ENCODE measurements at regions not wholly inside any gene's neighbourhood (a gene's known extent, or its start where the extent isn't known, plus 50 kb on each side); places are given as distances from the start of the nearest gene placed in this dataset.

DNA sequence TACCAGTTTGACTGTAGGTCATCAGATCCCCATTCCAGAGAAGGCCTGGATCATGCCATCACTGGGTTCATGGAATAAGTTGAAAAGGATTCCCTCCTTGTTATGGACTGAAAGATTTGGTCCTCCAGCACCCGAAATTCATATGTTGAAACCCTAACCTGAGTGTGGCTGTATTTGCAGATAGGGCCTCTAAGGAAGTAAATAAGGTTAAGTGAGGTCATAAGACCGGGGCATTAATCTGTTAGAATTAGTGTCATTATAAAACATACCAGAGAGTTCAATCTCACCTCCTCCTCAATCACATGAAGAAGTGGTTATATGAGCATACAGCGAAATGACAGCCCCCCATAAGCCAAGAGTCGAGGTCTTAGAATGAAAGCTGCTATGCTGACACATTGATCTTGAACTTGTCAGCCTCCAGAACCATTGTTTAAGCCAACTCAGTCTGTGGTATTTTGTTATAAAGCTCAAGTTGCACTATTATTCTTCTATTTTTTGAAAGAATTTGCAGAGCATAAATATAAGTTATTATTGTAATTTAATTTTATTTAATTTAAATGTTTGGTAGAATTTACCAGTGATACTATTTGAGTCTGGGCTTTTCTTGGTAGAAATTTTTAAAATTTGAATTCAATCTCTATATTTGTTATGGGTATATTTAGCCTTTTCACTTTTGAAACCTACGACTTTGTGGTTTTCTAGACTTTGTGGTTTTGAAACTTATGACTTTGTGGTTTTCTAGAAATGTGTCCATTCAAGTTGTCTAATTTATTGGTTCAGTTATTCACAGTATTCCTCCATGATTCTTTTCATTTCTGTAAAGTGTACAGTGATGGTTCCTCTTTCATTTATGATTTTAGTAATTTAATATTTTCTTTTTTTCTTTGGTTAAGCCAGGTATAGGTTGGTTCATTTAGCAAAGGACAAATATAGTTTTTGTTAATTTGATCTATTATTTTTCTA is 1206.7 kb upstream of the CDH2 start:
- H3K79me2 ChIP-seq (ENCODE audit: control insufficient read depth, insufficient read depth, low read length), result no peaks in the 10 kb centered on the region
- no peak overlapping the region for H2AFZ ChIP-seq (ENCODE audit: control insufficient read depth, low read depth, low read length)
- no peak overlapping the region for H3K27ac ChIP-seq (ENCODE audit: control insufficient read depth, insufficient read depth)
- 0% methylated on average over 5 of the region's 5 CpGs for WGBS (ENCODE audit: insufficient coverage, insufficient replicate concordance, low lambda C conversion rate, missing lambda C conversion rate)
- TF ChIP-seq, protein P1, sequence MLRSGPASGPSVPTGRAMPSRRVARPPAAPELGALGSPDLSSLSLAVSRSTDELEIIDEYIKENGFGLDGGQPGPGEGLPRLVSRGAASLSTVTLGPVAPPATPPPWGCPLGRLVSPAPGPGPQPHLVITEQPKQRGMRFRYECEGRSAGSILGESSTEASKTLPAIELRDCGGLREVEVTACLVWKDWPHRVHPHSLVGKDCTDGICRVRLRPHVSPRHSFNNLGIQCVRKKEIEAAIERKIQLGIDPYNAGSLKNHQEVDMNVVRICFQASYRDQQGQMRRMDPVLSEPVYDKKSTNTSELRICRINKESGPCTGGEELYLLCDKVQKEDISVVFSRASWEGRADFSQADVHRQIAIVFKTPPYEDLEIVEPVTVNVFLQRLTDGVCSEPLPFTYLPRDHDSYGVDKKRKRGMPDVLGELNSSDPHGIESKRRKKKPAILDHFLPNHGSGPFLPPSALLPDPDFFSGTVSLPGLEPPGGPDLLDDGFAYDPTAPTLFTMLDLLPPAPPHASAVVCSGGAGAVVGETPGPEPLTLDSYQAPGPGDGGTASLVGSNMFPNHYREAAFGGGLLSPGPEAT (IDR thresholded peaks at IDR 0.05; ENCODE audit: low read depth), result no peak
- no peak for TF ChIP-seq HDAC6 (IDR thresholded peaks at IDR 0.05; ENCODE audit: unreplicated experiment)
- peak; percentile 49 for TF ChIP-seq MEF2B (IDR thresholded peaks at IDR 0.05; ENCODE audit: partially characterized antibody, poor library complexity, severe bottlenecking)
- no peak for TF ChIP-seq SIN3A (IDR thresholded peaks at IDR 0.05; ENCODE audit: low read depth, low read length)
- TF ChIP-seq, protein P2, sequence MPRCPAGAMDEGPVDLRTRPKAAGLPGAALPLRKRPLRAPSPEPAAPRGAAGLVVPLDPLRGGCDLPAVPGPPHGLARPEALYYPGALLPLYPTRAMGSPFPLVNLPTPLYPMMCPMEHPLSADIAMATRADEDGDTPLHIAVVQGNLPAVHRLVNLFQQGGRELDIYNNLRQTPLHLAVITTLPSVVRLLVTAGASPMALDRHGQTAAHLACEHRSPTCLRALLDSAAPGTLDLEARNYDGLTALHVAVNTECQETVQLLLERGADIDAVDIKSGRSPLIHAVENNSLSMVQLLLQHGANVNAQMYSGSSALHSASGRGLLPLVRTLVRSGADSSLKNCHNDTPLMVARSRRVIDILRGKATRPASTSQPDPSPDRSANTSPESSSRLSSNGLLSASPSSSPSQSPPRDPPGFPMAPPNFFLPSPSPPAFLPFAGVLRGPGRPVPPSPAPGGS (IDR thresholded peaks at IDR 0.05; ENCODE audit: borderline replicate concordance, insufficient read depth, low read depth, low read length, poor library complexity, severe bottlenecking), result no peak
- peak; percentile 78 for TF ChIP-seq RUNX3 (IDR thresholded peaks at IDR 0.05; ENCODE audit: low read length)
- H3K9me3 ChIP-seq (replicated peaks; ENCODE audit: control insufficient read depth, insufficient read depth, low read length), result no peaks in the 10 kb centered on the region; the same call in 2 of the 3 replicates
- POLR2A ChIA-PET, result no interaction called here
- no peak for FAIRE-seq
- H3K9ac ChIP-seq (ENCODE audit: control insufficient read depth, insufficient read depth, low read length), result no peak overlapping the region
- peak; percentile 63 for ATAC-seq
- no peaks in the 10 kb centered on the region for H3K36me3 ChIP-seq (ENCODE audit: control insufficient read depth in 2 of 2, insufficient read depth in 2 of 2, low read length in 1 of 2)
- H3K4me3 ChIP-seq, result no peak overlapping the region
- RAD21 ChIA-PET (ENCODE audit: unreplicated experiment), result no interaction called here
- intact Hi-C loops (cut with micrococcal nuclease; ENCODE audit: unreplicated experiment) (no loop called here), in situ Hi-C loops (cut with MboI) (no loop called here)
- H4K20me1 ChIP-seq (ENCODE audit: control insufficient read depth, insufficient read depth), result no peaks in the 10 kb centered on the region
- no TSS peak for BruUV-seq (replicated peaks)
- peak; percentile 11 for DNase-seq (ENCODE audit: low read depth, low spot score)
- H3K4me2 ChIP-seq (ENCODE audit: control insufficient read depth, insufficient read depth), result peak overlapping the region; percentile 3; the same call in 1 of the 2 replicates
- CTCF ChIA-PET, result no interaction called here
- no peaks in the 10 kb centered on the region for H3K27me3 ChIP-seq (replicated peaks in 1 of 2; ENCODE audit: control insufficient read depth in 2 of 2, insufficient read depth in 2 of 2, low read length in 1 of 2)
- H3K4me1 ChIP-seq (ENCODE audit: control insufficient read depth, insufficient read depth, low read length), result no peaks in the 10 kb centered on the region
- SMC1A ChIA-PET (ENCODE audit: uncharacterized antibody, unreplicated experiment), result interaction anchor here (1.1 kb wide), 1 partner anchor 12 kb away, joined by 5 read pairs; no protein-coding TSS in a partner anchor
